Left ventricle myocardium inferior (tissue), 1 donor: ENCODE measurements at regions not wholly inside any gene's neighbourhood (a gene's known extent, or its start where the extent isn't known, plus 50 kb on each side); places are given as distances from the start of the nearest gene placed in this dataset.

ENCODE experiments used
- DNase-seq: peaks from one replicate; pipeline ENCODE4 v3.0.0-alpha.2; 2020
- H3K27ac ChIP-seq: fragments of 200-600 bp; replicated peaks from 2 replicates; pipeline ENCODE4 v1.8.0; 2021
- H3K27me3 ChIP-seq: fragments of 200-600 bp; 2 replicates; pipeline ENCODE4 v1.8.0; 2021; ENCODE audit warnings: low read depth
- H3K36me3 ChIP-seq: fragments of 200-600 bp; 2 replicates; pipeline ENCODE4 v1.8.0; 2021
- H3K4me1 ChIP-seq: fragments of 200-600 bp; 2 replicates; pipeline ENCODE4 v1.8.0; 2021
- H3K4me3 ChIP-seq: fragments of 200-600 bp; 2 replicates; pipeline ENCODE4 v1.8.0; 2021; ENCODE audit warnings: mild to moderate bottlenecking, moderate library complexity
- H3K9me3 ChIP-seq: fragments of 200-600 bp; replicated peaks from 2 replicates; pipeline ENCODE4 v1.8.0; 2021
- CTCF ChIP-seq: fragments of 200-600 bp; IDR thresholded peaks from 2 replicates; pipeline ENCODE4 v1.8.0; 2021; ENCODE audit warnings: antibody characterized with exemption, mild to moderate bottlenecking, borderline replicate concordance
- intact Hi-C: fragments of 100-400 bp; cut with micrococcal nuclease; formaldehyde crosslinking; loops from one replicate; pipeline ENCODE4 v1.11.0; 2022
- donor health status: DM: no; HTN: yes; CAD: no; lungs with severe emphysema.

GRCh38 chr2:182611009-182611408, 105.0 kb upstream of the DNAJC10 start:
- no peak for DNase-seq
- Histone ChIP-seq H3K4me1 (peaks cover 8% of the 10 kb centered on the region), H3K27me3 (no peaks in the 10 kb centered on the region), H3K36me3 (no peaks in the 10 kb centered on the region), H3K9me3 (no peaks in the 10 kb centered on the region), H3K4me3 (no peak overlapping the region), H3K27ac (no peak overlapping the region)
- intact Hi-C loops, result no loop called here
- TF ChIP-seq CTCF, result no peak

GRCh38 chr2:182615036-182615435, 101.0 kb upstream of the DNAJC10 start:
- H3K36me3 ChIP-seq, result no peaks in the 10 kb centered on the region
- H3K27me3 ChIP-seq, result no peaks in the 10 kb centered on the region
- H3K27ac ChIP-seq, result no peak overlapping the region
- intact Hi-C loops, result no loop called here
- DNase-seq, result no peak
- peaks cover 31% of the 10 kb centered on the region for H3K4me1 ChIP-seq
- no peaks in the 10 kb centered on the region for H3K9me3 ChIP-seq
- H3K4me3 ChIP-seq, result no peak overlapping the region
- no peak for TF ChIP-seq CTCF

DNA sequence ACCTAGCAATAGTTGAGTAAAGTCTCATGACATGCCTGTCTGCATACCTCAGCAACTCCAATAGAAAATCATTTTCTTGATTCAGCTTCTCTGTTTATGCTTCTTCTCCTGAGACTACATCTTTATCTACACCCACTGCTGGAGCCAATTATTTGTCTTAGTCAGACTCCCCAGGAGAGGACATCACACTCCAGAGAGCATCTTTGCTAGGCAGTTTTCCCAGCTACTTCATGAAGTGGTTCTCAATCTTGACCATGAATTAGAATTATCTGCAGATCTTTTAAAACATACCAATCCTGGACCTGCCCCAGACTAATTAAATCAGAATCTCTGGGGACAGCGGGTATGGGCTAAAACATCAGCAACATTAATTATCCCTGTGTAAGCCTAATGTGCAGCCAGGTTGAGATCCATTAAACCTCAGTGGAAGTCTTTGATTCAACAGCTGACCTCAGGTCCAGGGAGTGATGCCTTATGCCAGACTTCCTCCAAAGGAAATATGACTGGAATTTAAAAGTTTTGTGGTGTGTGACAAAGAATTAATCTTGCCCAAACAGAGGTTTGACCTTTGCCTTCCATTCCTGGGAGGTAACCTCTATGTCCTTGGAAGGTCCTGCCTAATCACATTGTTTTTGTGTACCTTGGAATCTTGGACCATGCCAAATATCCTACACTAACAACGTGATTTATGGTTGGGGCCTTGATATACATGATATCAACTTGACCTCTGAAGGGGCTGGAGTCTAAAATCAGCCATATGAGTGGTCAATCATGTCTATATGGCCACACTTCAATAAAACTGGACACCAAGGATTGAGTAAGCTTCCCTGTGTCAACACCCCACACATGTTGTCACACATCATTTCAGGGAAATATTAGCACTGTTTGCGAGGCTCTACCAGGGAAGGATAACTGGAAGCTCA, 99.3 kb upstream of the DNAJC10 start:
- no peak overlapping the region for H3K27ac ChIP-seq
- H3K4me1 ChIP-seq, result peaks cover 29% of the 10 kb centered on the region
- no peak overlapping the region for H3K4me3 ChIP-seq
- H3K9me3 ChIP-seq, result no peaks in the 10 kb centered on the region
- DNase-seq, result no peak
- TF ChIP-seq CTCF, result no peak
- no peaks in the 10 kb centered on the region for H3K27me3 ChIP-seq
- no peaks in the 10 kb centered on the region for H3K36me3 ChIP-seq
- intact Hi-C loops, result no loop called here

DNA sequence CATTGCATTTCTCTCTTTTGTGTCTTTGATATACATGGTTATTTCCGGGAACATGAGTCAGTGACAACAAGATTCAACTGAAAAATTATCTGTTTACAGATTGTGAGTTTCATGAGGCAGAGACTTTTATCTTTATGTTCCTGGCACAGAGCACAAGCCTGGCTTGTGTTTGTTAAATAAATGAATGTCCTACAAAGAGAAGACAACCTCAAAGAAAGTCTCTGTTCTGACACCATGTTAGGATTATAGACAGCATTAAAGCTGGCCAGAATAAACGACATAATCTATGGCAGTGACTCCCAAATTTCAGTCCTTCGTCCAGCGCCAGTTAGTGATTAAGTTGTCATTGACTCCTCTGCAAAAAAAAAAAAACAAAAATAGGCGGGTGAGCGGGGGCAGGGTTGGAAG, 97.4 kb upstream of the DNAJC10 start:
- peak overlapping the region; percentile 34 for H3K27ac ChIP-seq
- no peak overlapping the region for H3K4me3 ChIP-seq
- DNase-seq, result no peak
- H3K9me3 ChIP-seq, result no peaks in the 10 kb centered on the region
- no peaks in the 10 kb centered on the region for H3K36me3 ChIP-seq
- no peak for TF ChIP-seq CTCF
- no peaks in the 10 kb centered on the region for H3K27me3 ChIP-seq
- intact Hi-C loops, result no loop called here
- peaks cover 23% of the 10 kb centered on the region for H3K4me1 ChIP-seq

- Histone ChIP-seq H3K4me1 (peaks cover 23% of the 10 kb centered on the region), H3K27ac (peak overlapping the region; percentile 34), H3K27me3 (no peaks in the 10 kb centered on the region), H3K9me3 (no peaks in the 10 kb centered on the region), H3K4me3 (no peak overlapping the region), H3K36me3 (no peaks in the 10 kb centered on the region)
- no peak for TF ChIP-seq CTCF
- DNase-seq, result no peak
- intact Hi-C loops, result no loop called here
Measured at GRCh38 chr2:182619276-182619675, 96.8 kb upstream of the DNAJC10 start.
